SU-DHL-6 (cell line): ENCODE measurements at regions not wholly inside any gene's neighbourhood (a gene's known extent, or its start where the extent isn't known, plus 50 kb on each side); places are given as distances from the start of the nearest gene placed in this dataset.

Experiments used
- CTCF ChIP-seq: fragments of 200-600 bp; sonication (generic); IDR thresholded peaks from one replicate; pipeline ENCODE4 v1.5.1; 2017; ENCODE audit warnings: antibody characterized with exemption, mild to moderate bottlenecking, low read length, moderate library complexity; ENCODE audit not compliant: insufficient read depth, poor library complexity, severe bottlenecking
- EZH2phosphoT487 ChIP-seq: fragments of 200-600 bp; sonication (generic), shearing (Covaris generic); conservative IDR thresholded peaks from 2 replicates; pipeline ENCODE4 v1.6.1; 2018; ENCODE audit warnings: mild to moderate bottlenecking, antibody characterized with exemption, low read length, moderate library complexity, mixed read lengths

GRCh38 chr11:134615041-134615615, 203.1 kb upstream of the B3GAT1 start:
- TF ChIP-seq CTCF (no peak), EZH2phosphoT487 (no peak)
